ENCODE measurements at regions not wholly inside any gene's neighbourhood (a gene's known extent, or its start where the extent isn't known, plus 50 kb on each side); places are given as distances from the start of the nearest gene placed in this dataset.

- TF ChIP-seq POLR2AphosphoS5 (IDR thresholded peaks at IDR 0.05; ENCODE audit: low read depth, low read length), result no peak
- no peak for TF ChIP-seq POLR2A (IDR thresholded peaks at IDR 0.05; ENCODE audit: low read depth, low read length)
Measured at GRCh38 chr1:56028911-56029310, 550.5 kb downstream of the PLPP3 start.
